HG03378 (cell line): ENCODE measurements at regions not wholly inside any gene's neighbourhood (a gene's known extent, or its start where the extent isn't known, plus 50 kb on each side); places are given as distances from the start of the nearest gene placed in this dataset.

ENCODE experiments used
- ATAC-seq: cut with Tn5 transposase; IDR thresholded peaks from one replicate; pipeline ENCODE4 v1.9.1; 2021; ENCODE audit warnings: mild to moderate bottlenecking, moderate library complexity; ENCODE audit not compliant: unreplicated experiment

GRCh38 chr3:115324056-115324455, 177.0 kb upstream of the ZBTB20 start:
- ATAC-seq: no peak

DNA sequence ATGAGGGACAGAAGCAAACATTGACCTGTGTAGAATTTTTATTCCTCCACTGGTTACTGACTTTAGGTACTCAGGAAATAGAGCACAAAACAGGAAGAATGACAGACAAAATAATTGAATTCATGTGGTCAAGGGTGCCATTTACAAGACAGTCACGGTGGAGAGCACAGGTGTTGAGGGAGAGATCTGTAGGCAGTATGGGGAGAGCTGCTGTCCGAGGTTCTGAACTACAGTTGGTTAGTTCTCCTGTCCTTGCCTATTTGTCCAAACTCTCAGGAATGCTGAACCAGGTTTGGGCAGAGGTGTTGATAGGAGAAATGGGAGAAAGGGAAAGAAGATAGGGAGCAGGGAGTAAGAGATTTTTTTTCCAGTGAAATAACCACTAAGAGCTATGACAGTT, 178.5 kb upstream of the ZBTB20 start:
- no peak for ATAC-seq

DNA sequence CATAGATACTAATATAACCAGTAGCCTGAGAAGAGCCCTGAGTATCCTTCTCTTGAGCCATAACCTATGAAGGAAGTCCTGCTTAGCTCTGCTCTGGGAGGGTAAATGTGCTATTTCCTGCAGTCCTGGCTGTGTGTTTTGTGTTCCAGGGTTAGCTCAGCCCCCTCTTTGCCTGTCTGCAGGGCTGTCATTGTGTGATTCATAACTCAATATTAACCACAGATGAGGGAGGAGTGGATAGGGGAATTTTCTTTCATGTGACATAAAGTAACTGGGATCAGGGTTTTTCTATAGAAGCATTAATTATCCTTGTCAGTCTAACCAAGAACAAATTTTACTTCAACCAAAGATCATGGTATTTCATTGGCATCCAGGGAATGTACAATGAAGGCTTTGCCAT, 183.3 kb upstream of the ZBTB20 start:
- ATAC-seq: no peak

DNA sequence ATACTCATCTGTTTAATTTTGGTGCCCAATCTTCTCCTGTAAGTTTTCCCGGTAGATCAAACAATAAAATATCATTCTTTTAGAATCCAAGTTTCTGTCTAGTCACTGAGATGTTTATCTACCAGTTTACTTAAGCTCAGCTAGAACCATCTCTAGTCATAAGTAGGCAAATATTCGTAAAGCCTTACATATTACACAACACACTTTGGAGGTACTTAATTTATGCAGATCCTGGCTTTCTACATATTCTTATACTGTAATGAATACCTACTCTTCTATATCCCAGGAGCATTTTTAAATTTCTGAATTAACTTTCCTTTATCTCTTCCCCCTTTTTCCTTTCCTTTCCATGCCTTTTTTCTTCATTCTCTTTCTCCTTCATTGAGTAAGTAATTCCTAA, 185.9 kb upstream of the ZBTB20 start:
- no peak for ATAC-seq

- no peak for ATAC-seq
Observed at GRCh38 chr3:115336836-115337235, 189.7 kb upstream of the ZBTB20 start.

DNA sequence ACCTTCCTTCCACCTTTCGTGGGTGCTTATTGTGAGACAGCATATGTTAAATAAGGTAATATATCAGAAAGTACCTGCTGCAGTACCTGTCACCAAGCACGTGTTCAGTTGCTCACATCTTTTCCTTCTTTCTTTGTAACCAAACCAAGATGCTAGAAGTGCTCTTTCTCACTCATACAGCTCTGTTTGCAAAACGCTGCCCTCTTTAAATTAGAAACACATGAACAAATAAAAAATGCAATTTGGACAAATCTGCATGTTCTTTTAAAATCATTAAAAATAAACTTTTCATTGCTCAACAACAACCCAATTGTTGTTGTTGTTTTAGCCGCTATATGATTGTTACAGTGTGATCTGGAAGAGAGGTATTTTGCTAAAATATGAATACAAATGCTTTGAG, 193.5 kb upstream of the ZBTB20 start:
- no peak for ATAC-seq

- ATAC-seq: no peak
Observed at GRCh38 chr3:115341208-115341607, 194.1 kb upstream of the ZBTB20 start.

GRCh38 chr3:115347737-115348136, 200.6 kb upstream of the ZBTB20 start:
- no peak for ATAC-seq

GRCh38 chr3:115348412-115348811, 201.3 kb upstream of the ZBTB20 start:
- no peak for ATAC-seq

- no peak for ATAC-seq
Observed at GRCh38 chr3:115348951-115349745, 202.1 kb upstream of the ZBTB20 start.

GRCh38 chr3:115350606-115351005, 203.5 kb upstream of the ZBTB20 start:
- no peak for ATAC-seq

DNA sequence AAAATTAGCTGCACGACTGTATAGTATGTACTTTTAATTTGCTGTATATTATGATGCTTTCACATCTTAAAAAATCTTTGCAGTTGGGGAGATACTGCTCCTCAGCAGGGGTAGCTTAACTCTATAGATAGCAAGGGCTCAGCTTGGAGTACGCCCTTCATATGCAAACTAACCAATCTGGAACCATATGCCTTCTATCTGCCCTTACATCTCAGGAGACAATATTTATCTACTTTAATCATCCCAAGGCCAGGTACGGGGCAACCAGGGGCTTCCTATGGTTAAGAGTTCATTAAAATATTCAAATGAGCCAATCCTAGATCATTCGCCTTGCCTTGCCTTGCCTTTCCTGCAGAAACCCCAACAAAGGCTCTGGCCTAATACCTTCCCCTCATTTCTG, 204.1 kb upstream of the ZBTB20 start:
- ATAC-seq: no peak

- no peak for ATAC-seq
Observed at GRCh38 chr3:115354010-115354409, 206.9 kb upstream of the ZBTB20 start.

DNA sequence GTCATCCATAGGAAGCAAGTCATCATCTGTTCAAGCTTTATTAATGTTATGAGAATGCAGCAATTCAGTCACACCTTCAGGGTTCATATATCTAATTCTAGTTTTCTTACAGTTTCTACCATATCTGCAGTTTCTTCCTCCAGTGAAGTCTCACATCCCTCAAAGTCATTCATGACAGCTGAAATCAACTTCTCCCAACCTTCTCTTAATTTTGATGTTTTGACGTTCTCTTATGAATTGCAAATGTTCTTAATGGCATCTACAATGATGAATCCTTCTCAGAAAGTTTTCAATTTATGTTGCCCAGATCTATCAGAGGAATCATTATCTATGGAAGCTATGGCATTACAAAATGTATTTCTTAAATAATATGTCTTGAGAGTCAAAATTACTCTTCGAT, 210.4 kb upstream of the ZBTB20 start:
- no peak for ATAC-seq

DNA sequence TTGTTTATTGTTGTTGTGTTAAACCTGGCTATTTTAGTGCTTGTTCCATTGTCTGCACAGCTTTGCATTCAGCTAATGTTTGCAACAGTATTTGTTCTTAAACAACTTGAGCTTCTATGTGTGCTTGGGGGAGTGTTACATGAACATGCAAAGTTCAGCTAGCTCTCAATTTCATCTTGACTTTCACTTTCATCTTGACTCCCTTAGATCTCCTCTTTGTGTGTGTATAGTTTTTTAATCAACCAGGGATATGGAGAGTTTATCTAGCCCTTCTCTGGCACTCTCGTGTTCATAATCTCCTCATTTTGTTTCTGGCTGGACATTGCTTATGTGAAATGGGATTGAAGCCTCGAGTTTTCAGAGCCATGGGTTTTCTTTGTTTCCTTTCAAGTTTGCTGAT, 212.4 kb upstream of the ZBTB20 start:
- peak; percentile 100 for ATAC-seq

DNA sequence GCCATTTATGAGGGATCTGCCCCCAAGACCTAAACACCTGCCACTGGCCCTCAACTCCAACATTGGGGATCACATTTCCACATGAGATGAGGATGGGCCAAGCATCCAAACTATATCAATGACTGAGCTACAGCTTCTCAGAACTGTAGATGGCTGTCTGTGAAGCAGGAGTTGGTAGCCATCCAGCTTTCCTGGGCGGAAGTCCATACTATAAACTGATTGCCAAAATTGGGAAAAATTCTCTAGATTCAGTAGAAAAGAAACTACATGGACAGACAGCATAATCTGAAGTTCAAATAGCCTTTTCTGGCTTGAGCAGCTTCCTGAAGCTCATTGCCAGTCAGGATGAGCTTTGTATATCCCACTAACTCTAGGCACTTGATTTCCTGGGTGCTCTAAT, 214.7 kb upstream of the ZBTB20 start:
- ATAC-seq: no peak

DNA sequence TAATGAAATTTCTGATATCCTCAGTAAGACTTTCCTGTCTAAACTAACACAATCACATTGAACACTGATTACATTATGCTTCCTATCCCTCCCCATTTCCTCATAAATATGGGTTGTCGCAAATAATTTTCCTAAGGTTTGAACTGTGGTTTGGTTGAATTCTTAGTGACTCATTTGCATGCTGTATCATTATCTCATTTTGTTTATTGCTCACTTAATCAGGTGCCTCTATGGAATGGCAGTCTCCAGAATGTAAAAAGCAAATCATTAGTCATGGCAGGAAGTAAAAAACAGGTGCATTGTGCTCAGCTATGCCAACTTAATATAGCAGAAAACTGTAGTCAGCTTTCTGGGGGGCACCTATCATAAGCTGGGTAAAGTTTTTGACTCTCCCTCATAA, 216.0 kb upstream of the ZBTB20 start:
- ATAC-seq: no peak

GRCh38 chr3:115369021-115369420, 221.9 kb upstream of the ZBTB20 start:
- ATAC-seq: no peak

DNA sequence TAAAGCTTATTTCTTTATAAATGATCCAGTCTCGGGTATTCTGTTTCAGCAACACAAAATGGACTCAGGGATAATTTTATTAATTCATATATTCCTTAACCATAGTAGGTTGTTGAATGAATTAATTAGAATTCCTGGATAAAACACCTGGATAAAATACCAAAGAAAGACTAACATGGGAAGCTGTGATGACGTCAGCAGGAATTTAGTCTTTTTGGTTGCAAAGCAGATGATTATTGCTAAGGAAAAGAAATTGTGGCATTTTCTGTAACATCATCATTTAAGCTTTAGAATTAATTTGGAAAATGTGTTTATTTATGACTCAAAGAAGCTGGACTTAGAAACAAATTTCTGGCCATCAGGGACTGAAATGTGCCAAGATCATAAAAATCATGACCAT, 228.3 kb upstream of the ZBTB20 start:
- ATAC-seq: no peak

GRCh38 chr3:115380883-115381572, 233.9 kb upstream of the ZBTB20 start:
- ATAC-seq: no peak

GRCh38 chr3:115381573-115381912, 234.5 kb upstream of the ZBTB20 start:
- no peak for ATAC-seq

DNA sequence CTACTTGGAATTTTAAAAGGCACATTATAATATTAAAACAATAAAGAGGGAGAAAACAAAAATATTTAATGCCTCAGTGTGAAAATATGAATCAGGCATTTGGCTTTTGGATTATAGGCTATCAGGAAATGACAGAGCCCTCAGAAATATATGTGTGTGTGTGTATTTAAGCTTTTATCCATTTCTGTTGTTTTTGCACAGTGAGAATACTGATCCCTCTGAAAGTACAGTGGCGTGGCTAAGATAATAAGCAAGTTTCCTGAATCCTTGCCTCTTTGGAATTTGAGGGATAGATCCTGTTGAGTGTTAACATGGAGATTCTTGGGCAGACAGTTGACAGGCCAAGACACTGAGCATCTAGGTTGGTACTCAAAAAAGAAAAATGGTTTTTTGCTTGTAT, 234.8 kb upstream of the ZBTB20 start:
- no peak for ATAC-seq

GRCh38 chr3:115384381-115384780, 237.3 kb upstream of the ZBTB20 start:
- ATAC-seq: no peak
